PC-9 (cell line): ENCODE measurements at regions not wholly inside any gene's neighbourhood (a gene's known extent, or its start where the extent isn't known, plus 50 kb on each side); places are given as distances from the start of the nearest gene placed in this dataset.

Experiments used
- BruUV-seq: library from RNA; stranded (reverse); fragments of 400-500 nt; replicated peaks from 2 replicates; lab custom pipeline; 2021; lab: Mats Ljungman, UMichigan
- CTCF ChIA-PET: fragments of 300-600 bp; sonication (Branson Sonifier 250); formaldehyde crosslinking; loops from one replicate; lab custom pipeline; 2022; ENCODE audit warnings: antibody characterized with exemption; lab: Charles Lee
- POLR2A ChIA-PET: fragments of 300-600 bp; sonication (Branson Sonifier 250); formaldehyde crosslinking; loops from one replicate; lab custom pipeline; 2022; ENCODE audit warnings: antibody characterized with exemption; ENCODE audit not compliant: unreplicated experiment; lab: Charles Lee
- DNase-seq, 2 experiments: peaks; one replicate each; pipeline versions ENCODE4 v3.0.0 to v3.0.0-alpha.2; 2015 to 2022; ENCODE audit warnings: mixed read lengths in 1 of 2
- H2AFZ ChIP-seq: fragments of 200-600 bp; sonication (generic); 2 replicates; pipeline ENCODE4 v1.8.1; 2017; ENCODE audit warnings: antibody characterized with exemption
- H3F3A ChIP-seq: fragments of 200-600 bp; sonication (generic); 2 replicates; pipeline ENCODE4 v1.8.1; 2017; ENCODE audit warnings: antibody characterized with exemption, mild to moderate bottlenecking, low read depth; ENCODE audit not compliant: insufficient read depth
- H3K27ac ChIP-seq: fragments of 200-600 bp; sonication (generic); 2 replicates; pipeline ENCODE4 v1.6.1; 2016; ENCODE audit warnings: mixed run types
- H3K27me3 ChIP-seq: fragments of 200-600 bp; sonication (generic); 2 replicates; pipeline ENCODE4 v1.6.1; 2016; ENCODE audit warnings: low read depth, mixed run types; ENCODE audit not compliant: insufficient read depth
- H3K36me3 ChIP-seq: fragments of 200-600 bp; sonication (generic); 2 replicates; pipeline ENCODE4 v1.6.1; 2016; ENCODE audit warnings: low read depth, mixed run types
- H3K4me1 ChIP-seq: fragments of 200-600 bp; sonication (generic); replicated peaks from 2 replicates; pipeline ENCODE4 v1.6.1; 2016; ENCODE audit warnings: mixed run types; ENCODE audit not compliant: insufficient read depth
- H3K4me2 ChIP-seq: fragments of 200-600 bp; sonication (generic); 2 replicates; pipeline ENCODE4 v1.6.1; 2017; ENCODE audit warnings: mixed run types
- H3K4me3 ChIP-seq: fragments of 200-600 bp; sonication (generic); 2 replicates; pipeline ENCODE4 v1.6.1; 2016; ENCODE audit warnings: mixed run types
- H3K79me2 ChIP-seq: fragments of 200-600 bp; sonication (generic); 2 replicates; pipeline ENCODE4 v1.6.1; 2017; ENCODE audit warnings: low read depth, mixed run types
- H3K9me2 ChIP-seq: fragments of 200-600 bp; sonication (generic); 2 replicates; pipeline ENCODE4 v1.8.1; 2017; ENCODE audit warnings: mild to moderate bottlenecking; ENCODE audit not compliant: insufficient read depth
- H3K9me3 ChIP-seq: fragments of 200-600 bp; sonication (generic); 2 replicates; pipeline ENCODE4 v1.8.1; 2016; ENCODE audit warnings: low read depth; ENCODE audit not compliant: insufficient read depth
- H4K20me1 ChIP-seq: fragments of 200-600 bp; sonication (generic); 2 replicates; pipeline ENCODE4 v1.8.1; 2017; ENCODE audit not compliant: insufficient read depth
- EZH2 ChIP-seq: fragments of 200-600 bp; sonication (generic); IDR thresholded peaks from 2 replicates; pipeline ENCODE4 v1.8.0; 2017; ENCODE audit warnings: antibody characterized with exemption, low read depth
- intact Hi-C: fragments of 100-400 bp; cut with micrococcal nuclease; formaldehyde crosslinking; loops from one replicate; pipeline ENCODE4 v1.10.0; 2022; ENCODE audit not compliant: unreplicated experiment
- TF ChIP-seq, protein P1 (sequence below): fragments of 200-600 bp; sonication (generic); conservative IDR thresholded peaks from 2 replicates; pipeline ENCODE4 v1.6.1; 2017; ENCODE audit warnings: mixed run types, antibody characterized with exemption, mild to moderate bottlenecking, moderate library complexity

DNA sequence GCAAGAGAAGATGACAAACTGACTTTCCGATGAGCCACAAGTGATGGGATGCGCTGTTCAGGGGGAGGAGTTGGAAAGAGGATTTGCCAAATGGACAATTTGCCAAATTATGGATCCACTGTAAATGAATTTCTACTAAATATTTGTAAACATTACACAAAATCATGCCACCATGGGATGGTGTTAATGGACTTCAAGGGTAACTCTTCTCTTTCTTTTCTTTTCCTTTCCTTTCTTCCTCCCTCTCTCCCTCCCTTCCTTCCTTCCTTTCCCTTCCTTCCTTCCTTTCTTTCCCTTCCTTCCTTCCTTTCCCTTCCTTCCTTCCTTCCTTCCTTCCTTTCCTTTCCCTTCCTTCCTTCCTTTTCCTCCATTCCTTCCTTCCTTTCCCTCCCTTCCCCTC is 76.0 kb upstream of the PEG3 start:
- intact Hi-C loops = no loop called here
- H3K9me2 ChIP-seq = no peaks in the 10 kb centered on the region
- H3K36me3 ChIP-seq = no peaks in the 10 kb centered on the region
- no peaks in the 10 kb centered on the region for H4K20me1 ChIP-seq
- no peak for DNase-seq
- H3F3A ChIP-seq = no peaks in the 10 kb centered on the region
- no peaks in the 10 kb centered on the region for H3K79me2 ChIP-seq
- H3K4me1 ChIP-seq = no peaks in the 10 kb centered on the region
- H3K4me3 ChIP-seq = no peak overlapping the region
- ChIA-PET CTCF (no interaction called here), POLR2A (no interaction called here)
- H3K27me3 ChIP-seq = peaks cover 80% of the 10 kb centered on the region
- no peak overlapping the region for H2AFZ ChIP-seq
- TF ChIP-seq EZH2 = no peak
- TF ChIP-seq, protein P1, sequence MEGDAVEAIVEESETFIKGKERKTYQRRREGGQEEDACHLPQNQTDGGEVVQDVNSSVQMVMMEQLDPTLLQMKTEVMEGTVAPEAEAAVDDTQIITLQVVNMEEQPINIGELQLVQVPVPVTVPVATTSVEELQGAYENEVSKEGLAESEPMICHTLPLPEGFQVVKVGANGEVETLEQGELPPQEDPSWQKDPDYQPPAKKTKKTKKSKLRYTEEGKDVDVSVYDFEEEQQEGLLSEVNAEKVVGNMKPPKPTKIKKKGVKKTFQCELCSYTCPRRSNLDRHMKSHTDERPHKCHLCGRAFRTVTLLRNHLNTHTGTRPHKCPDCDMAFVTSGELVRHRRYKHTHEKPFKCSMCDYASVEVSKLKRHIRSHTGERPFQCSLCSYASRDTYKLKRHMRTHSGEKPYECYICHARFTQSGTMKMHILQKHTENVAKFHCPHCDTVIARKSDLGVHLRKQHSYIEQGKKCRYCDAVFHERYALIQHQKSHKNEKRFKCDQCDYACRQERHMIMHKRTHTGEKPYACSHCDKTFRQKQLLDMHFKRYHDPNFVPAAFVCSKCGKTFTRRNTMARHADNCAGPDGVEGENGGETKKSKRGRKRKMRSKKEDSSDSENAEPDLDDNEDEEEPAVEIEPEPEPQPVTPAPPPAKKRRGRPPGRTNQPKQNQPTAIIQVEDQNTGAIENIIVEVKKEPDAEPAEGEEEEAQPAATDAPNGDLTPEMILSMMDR = no peak
- H3K27ac ChIP-seq = no peak overlapping the region
- H3K9me3 ChIP-seq = no peaks in the 10 kb centered on the region
- BruUV-seq = no TSS peak
- H3K4me2 ChIP-seq = no peak overlapping the region

DNA sequence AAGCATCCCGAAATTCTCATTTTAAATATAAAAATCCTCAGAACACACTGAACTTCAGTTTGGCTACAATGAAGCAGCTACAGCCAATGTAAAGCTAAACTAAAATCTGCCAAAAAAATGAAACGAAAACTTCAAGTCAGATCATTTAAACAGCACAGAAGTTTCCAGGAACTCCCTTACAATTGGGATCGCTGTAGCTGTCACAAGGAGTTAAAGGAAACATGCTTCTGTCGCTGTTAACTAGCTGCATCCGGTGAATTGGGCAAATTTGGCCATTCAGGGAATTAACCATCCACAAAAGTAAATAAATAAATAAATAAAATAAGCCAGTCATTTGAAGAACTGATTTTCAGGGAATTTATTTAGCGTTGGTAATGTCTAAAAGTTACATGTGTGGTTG is 77.0 kb upstream of the PEG3 start:
- no peak for DNase-seq
- Histone ChIP-seq H3K4me2 (no peak overlapping the region), H3K79me2 (no peaks in the 10 kb centered on the region), H3K4me3 (no peak overlapping the region), H3K4me1 (no peaks in the 10 kb centered on the region), H3K27ac (no peak overlapping the region), H3K9me2 (no peaks in the 10 kb centered on the region), H4K20me1 (no peaks in the 10 kb centered on the region), H3K9me3 (no peaks in the 10 kb centered on the region), H3K36me3 (no peaks in the 10 kb centered on the region), H3K27me3 (peaks cover 70% of the 10 kb centered on the region), H3F3A (no peaks in the 10 kb centered on the region), H2AFZ (no peak overlapping the region)
- BruUV-seq = no TSS peak
- ChIA-PET CTCF (no interaction called here), POLR2A (no interaction called here)
- TF ChIP-seq, protein P1 = no peak
- TF ChIP-seq EZH2 = no peak
- intact Hi-C loops = no loop called here

DNA sequence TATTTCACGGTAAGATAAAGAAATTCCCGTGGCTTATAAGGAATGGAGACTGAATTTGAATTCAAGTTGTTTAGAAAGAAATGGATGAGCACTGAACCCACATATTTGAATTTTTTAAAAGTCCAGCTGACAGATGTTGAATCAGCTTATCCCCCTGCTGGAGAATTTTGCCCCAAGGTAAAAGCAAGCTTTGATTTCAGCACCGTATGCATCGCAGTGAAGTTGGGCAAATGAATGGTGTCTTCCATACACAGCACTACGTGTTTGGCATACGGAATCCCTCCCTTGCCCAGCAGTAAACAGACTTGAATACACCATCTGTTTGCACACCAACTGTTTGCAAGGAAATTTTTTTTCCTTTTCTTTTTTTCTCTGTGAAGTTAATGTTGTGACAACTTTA is 77.5 kb upstream of the PEG3 start:
- H3K36me3 ChIP-seq = no peaks in the 10 kb centered on the region
- no peaks in the 10 kb centered on the region for H3F3A ChIP-seq
- intact Hi-C loops = no loop called here
- H3K4me3 ChIP-seq = no peak overlapping the region
- no TSS peak for BruUV-seq
- H3K9me2 ChIP-seq = no peaks in the 10 kb centered on the region
- H3K9me3 ChIP-seq = no peaks in the 10 kb centered on the region
- ChIA-PET POLR2A (no interaction called here), CTCF (no interaction called here)
- no peaks in the 10 kb centered on the region for H3K4me1 ChIP-seq
- H2AFZ ChIP-seq = no peak overlapping the region
- no peaks in the 10 kb centered on the region for H3K79me2 ChIP-seq
- TF ChIP-seq, protein P1 = no peak
- no peak for TF ChIP-seq EZH2
- no peak overlapping the region for H3K27ac ChIP-seq
- H3K27me3 ChIP-seq = peaks cover 67% of the 10 kb centered on the region
- H4K20me1 ChIP-seq = no peaks in the 10 kb centered on the region
- H3K4me2 ChIP-seq = no peak overlapping the region
- no peak for DNase-seq
